GM12865 (cell line): ENCODE measurements at regions not wholly inside any gene's neighbourhood (a gene's known extent, or its start where the extent isn't known, plus 50 kb on each side); places are given as distances from the start of the nearest gene placed in this dataset.

Source experiments
- DNase-seq: peaks from one replicate; pipeline ENCODE4 v3.0.0; 2010; ENCODE audit warnings: low read depth
- H3K4me3 ChIP-seq: 2 replicates; pipeline ENCODE4 v1.5.1; 2011; ENCODE audit warnings: mild to moderate bottlenecking, low read depth, low read length, control low read depth
- TF ChIP-seq, protein P1 (sequence below): IDR thresholded peaks from 2 replicates; pipeline ENCODE4 v1.5.1; 2011; ENCODE audit warnings: low read length, control low read depth, low read depth, inconsistent platforms; ENCODE audit not compliant: insufficient read depth; ENCODE audit errors: missing control alignments

DNA sequence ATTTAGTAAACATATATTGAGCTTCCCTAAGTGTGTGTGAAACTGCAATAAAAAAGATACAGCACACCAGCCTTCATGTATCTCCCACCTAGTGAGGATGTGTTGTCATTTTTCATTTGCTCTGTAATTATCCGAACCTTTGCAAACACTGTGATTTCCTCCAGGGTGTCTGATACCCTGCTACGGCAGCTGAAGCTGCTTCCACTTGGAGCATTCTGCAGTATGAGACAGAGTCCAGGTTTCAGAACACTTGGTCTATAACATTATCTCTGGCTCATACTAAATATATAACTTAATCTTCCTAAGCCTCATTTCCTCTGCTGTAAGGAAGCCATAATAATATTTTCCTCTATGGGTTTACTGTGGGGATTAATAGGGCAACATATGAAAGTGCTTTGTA, 1338.1 kb upstream of the SLC10A2 start:
- TF ChIP-seq, protein P1, sequence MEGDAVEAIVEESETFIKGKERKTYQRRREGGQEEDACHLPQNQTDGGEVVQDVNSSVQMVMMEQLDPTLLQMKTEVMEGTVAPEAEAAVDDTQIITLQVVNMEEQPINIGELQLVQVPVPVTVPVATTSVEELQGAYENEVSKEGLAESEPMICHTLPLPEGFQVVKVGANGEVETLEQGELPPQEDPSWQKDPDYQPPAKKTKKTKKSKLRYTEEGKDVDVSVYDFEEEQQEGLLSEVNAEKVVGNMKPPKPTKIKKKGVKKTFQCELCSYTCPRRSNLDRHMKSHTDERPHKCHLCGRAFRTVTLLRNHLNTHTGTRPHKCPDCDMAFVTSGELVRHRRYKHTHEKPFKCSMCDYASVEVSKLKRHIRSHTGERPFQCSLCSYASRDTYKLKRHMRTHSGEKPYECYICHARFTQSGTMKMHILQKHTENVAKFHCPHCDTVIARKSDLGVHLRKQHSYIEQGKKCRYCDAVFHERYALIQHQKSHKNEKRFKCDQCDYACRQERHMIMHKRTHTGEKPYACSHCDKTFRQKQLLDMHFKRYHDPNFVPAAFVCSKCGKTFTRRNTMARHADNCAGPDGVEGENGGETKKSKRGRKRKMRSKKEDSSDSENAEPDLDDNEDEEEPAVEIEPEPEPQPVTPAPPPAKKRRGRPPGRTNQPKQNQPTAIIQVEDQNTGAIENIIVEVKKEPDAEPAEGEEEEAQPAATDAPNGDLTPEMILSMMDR = no peak
- no peak overlapping the region for H3K4me3 ChIP-seq
- DNase-seq = no peak

DNA sequence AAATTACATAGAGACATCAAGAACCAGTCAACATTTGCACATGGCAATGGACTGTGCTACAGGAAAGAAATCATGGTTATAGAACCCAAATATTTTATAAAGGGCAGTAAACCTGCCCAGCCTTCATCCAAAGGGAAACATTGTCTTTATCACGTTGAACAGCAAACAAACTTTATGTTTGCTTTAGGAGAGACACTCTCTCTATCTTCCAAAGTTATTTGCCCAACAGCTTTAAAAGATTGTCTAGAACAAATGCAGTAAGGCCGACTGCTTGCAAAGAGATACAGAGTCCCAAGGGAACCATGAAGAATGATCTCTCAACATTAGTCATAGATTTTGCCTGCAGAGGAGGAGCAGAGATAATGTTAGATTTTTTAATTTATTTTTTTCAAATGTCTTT, 1323.5 kb upstream of the SLC10A2 start:
- H3K4me3 ChIP-seq = no peak overlapping the region
- TF ChIP-seq, protein P1 = no peak
- DNase-seq = no peak

DNA sequence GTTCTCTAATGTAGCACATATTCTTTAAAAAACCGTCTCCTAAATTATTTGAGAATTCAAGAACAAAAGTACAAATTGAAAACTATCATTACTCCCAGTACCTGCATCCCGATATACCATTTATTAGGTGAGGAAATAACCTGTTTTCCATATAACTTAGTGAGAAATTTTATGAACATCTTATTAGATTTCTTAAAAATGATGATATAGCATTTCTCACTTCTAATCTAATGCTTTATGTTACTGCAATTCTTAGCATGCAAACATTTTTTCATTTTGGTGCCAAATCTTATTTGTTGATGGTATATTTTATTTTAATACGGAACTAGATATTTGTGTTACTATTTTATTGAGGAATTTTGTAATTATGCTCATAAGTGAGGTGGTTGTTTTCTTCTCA, 1321.3 kb upstream of the SLC10A2 start:
- DNase-seq = no peak
- TF ChIP-seq, protein P1 = no peak
- no peak overlapping the region for H3K4me3 ChIP-seq

DNA sequence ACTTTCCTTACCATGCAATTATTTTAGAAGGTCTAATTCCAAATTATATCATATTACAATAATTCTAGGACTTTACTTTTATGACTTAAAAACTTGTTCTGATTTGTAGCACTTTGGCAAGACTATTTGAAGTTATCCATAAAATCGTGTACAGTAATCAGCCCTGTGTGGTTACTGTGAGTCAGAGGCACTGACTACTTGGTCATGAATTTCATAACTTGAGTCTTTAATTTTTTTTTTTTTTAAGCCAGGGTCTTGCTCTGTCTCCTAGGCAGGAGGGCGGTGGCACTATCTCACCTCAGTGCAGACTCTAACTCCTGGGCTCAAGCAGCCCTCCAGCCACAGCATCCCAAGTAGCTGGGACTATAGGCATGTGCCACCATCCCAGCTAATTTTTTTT, 1319.2 kb upstream of the SLC10A2 start:
- no peak for DNase-seq
- H3K4me3 ChIP-seq = no peak overlapping the region
- TF ChIP-seq, protein P1 = no peak

DNA sequence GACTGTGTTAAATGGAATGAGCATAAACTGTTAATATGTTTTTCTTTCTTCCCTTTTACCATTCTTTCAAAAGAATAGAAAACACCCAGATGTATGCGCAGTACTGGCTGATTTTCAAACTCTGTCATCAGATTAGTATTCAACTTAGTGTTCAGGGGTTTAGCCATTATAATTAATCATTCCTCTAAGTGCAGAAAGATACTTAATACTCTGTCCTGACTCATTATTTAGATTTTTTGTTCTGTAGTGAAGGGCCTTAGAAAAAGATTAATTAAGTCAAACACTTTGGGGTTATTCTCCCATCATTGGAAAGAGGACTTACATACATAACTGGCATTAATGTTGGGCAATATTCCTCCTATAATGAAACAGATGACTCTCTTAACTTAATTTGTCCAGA, 1316.7 kb upstream of the SLC10A2 start:
- DNase-seq = no peak
- no peak overlapping the region for H3K4me3 ChIP-seq
- TF ChIP-seq, protein P1 = no peak

DNA sequence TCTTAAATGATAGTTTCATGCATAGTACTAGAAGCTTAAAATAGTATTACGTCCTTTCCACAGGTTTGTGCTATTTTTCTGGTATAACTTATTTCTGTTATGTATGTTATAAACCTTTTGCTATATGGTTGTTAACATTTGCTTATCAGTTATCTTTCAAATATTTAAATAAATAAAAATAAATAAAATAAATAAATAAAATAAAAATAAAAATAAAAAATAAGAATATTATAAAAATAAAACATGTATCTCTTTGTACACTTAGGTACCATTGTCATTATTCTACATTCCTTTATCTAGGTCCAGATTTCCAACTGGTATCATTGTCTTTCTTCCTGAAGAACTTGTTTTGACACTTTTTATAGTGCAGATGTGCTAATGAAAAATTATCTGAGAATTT, 1310.4 kb upstream of the SLC10A2 start:
- DNase-seq = no peak
- no peak overlapping the region for H3K4me3 ChIP-seq
- TF ChIP-seq, protein P1 = no peak

DNA sequence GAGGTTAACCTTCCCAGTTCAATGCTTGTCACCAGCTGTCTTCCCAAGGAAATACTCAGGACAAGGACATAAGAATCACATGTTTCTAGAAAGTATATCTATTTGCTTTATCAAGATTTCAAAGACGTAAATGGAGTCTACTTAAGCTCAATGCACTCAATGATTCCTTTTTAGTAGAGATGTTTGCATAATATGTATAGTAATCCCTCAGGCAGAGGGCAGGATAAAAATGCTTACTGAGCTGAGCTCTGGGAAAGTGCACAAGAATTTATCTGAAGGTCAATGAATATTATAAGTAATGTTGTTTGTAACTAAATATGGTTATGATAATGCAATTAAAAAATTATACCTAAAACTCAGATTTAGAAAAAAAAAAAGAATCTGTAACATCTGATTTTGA, 1309.4 kb upstream of the SLC10A2 start:
- no peak for DNase-seq
- H3K4me3 ChIP-seq = no peak overlapping the region
- TF ChIP-seq, protein P1 = no peak
